ENCODE measurements at regions not wholly inside any gene's neighbourhood (a gene's known extent, or its start where the extent isn't known, plus 50 kb on each side); places are given as distances from the start of the nearest gene placed in this dataset.

DNA sequence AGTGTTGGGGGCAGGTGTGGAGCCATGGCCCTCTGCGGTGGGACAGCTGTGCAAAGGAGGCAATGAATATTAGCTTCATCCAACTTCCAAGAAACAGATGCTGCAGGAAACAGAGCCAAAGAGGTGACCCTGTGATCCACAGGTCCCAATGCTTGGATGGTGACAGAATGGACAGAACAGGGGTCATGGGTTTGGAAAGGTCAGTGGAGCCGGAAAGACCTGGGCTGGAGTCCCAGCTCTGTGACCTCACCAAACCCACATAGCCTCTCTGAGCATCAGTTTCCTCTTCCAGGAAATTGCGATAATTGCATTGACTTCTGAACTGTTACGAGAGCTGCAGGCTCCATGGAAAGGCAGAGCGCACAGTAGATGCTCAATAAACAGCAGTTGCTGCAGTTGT is 110.2 kb upstream of the GSC start:
- peaks cover 0 to 30% (median 24%) of the 10 kb centered on the region in 5 donors for H3K27me3 Mint-ChIP-seq
- H3K4me1 Mint-ChIP-seq, result no peaks in the 10 kb centered on the region

DNA sequence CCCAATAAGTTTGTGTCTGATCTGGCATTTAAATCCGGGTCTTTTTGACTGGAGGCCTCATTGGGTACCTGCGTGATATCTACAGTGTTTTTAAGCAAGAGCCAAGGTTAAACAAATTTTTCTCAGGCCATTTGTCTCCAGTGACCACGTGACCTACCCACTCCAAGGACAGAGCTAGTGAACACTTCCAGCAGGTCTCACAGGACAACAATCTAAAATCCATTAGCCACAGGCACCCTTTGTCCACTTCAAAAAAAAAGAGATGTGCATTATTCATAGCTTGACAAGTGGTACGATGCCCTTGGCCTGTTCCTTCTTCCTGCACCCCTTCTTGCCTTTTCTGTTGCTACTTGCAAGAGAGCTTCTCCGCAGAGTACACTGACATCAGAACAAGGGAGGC is 109.6 kb upstream of the GSC start:
- Histone ChIP-seq H3K4me3 (ENCODE audit: low read length) (no peak overlapping the region), H3K9me3 (ENCODE audit: control insufficient read depth in 2 of 3, low read length in 3 of 3) (no peaks in the 10 kb centered on the region), H3K27ac (ENCODE audit: low read depth, low read length) (no peak overlapping the region), H3K4me1 (ENCODE audit: control insufficient read depth in 2 of 2, insufficient read depth in 2 of 2, low read length in 2 of 2) (no peaks in the 10 kb centered on the region), H3K36me3 (ENCODE audit: control insufficient read depth in 2 of 3, insufficient read depth in 3 of 3, low read length in 3 of 3) (no peaks in the 10 kb centered on the region), H3K27me3 (ENCODE audit: control insufficient read depth in 2 of 2, insufficient read depth in 2 of 2, low read length in 2 of 2) (no peaks in the 10 kb centered on the region)
- intact Hi-C loops (cut with micrococcal nuclease), result no loop called here
- no peak for ATAC-seq
- ChIA-PET CTCF (no interaction called here), POLR2A (no interaction called here)
- no peak for DNase-seq
- Mint-ChIP-seq H3K36me3 (no peaks in the 10 kb centered on the region), H3K4me3 (no peak overlapping the region), H3K4me1 (no peaks in the 10 kb centered on the region), H3K9me3 (peaks cover 0 to 2% (median 0%) of the 10 kb centered on the region in 11 donors), H3K27me3 (peaks cover 0 to 32% (median 25%) of the 10 kb centered on the region in 5 donors), H3K27ac (no peak overlapping the region)

More for the DNA sequence above, 110.2 kb upstream of the GSC start:
- Histone ChIP-seq H3K36me3 (ENCODE audit: control insufficient read depth in 2 of 3, insufficient read depth in 3 of 3, low read length in 3 of 3) (no peaks in the 10 kb centered on the region), H3K27me3 (ENCODE audit: control insufficient read depth in 2 of 2, insufficient read depth in 2 of 2, low read length in 2 of 2) (no peaks in the 10 kb centered on the region), H3K27ac (ENCODE audit: low read depth, low read length) (no peak overlapping the region), H3K4me1 (ENCODE audit: control insufficient read depth in 2 of 2, insufficient read depth in 2 of 2, low read length in 2 of 2) (no peaks in the 10 kb centered on the region), H3K9me3 (ENCODE audit: control insufficient read depth in 2 of 3, low read length in 3 of 3) (no peaks in the 10 kb centered on the region), H3K4me3 (ENCODE audit: low read length) (no peak overlapping the region)
- H3K4me3 Mint-ChIP-seq, result no peak overlapping the region
- no peak for ATAC-seq
- H3K36me3 Mint-ChIP-seq, result no peaks in the 10 kb centered on the region
- DNase-seq, result no peak
- intact Hi-C loops (cut with micrococcal nuclease), result no loop called here
- ChIA-PET CTCF (no interaction called here), POLR2A (no interaction called here)
- no peak overlapping the region for H3K27ac Mint-ChIP-seq
- H3K9me3 Mint-ChIP-seq, result peaks cover 0 to 2% (median 0%) of the 10 kb centered on the region in 11 donors

DNA sequence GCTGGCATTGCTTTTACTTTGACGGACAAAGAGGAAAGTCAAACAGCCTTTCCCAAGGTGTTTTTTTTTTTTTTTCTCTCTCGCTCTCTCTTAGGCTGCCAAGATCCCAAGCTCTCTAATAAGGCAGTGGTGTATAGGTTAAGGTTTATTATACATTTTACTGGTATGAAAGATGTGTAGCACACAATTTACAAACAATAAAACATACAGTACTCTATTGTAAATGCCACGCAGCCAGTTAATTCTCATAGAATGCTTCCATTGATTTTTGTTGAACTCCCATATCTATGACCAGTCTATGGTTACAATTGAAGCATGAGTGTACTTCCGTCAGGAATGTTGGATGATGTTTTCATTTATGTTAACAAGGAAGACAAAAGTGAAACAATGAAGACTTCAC is 106.4 kb upstream of the GSC start:
- CTCF ChIA-PET, result no interaction called here
- Mint-ChIP-seq H3K4me1 (no peaks in the 10 kb centered on the region), H3K36me3 (no peaks in the 10 kb centered on the region), H3K4me3 (no peak overlapping the region), H3K27me3 (peaks cover 0 to 49% (median 30%) of the 10 kb centered on the region in 5 donors), H3K9me3 (no peaks in the 10 kb centered on the region), H3K27ac (no peak overlapping the region)
- Histone ChIP-seq H3K36me3 (ENCODE audit: control insufficient read depth in 2 of 3, insufficient read depth in 3 of 3, low read length in 3 of 3) (no peaks in the 10 kb centered on the region), H3K9me3 (ENCODE audit: control insufficient read depth in 2 of 3, low read length in 3 of 3) (no peaks in the 10 kb centered on the region), H3K4me3 (ENCODE audit: low read length) (no peak overlapping the region), H3K4me1 (ENCODE audit: control insufficient read depth in 2 of 2, insufficient read depth in 2 of 2, low read length in 2 of 2) (no peaks in the 10 kb centered on the region), H3K27me3 (ENCODE audit: control insufficient read depth in 2 of 2, insufficient read depth in 2 of 2, low read length in 2 of 2) (no peaks in the 10 kb centered on the region), H3K27ac (ENCODE audit: low read depth, low read length) (no peak overlapping the region)
- DNase-seq (no peak), ATAC-seq (no peak)
- intact Hi-C loops (cut with micrococcal nuclease), result no loop called here
- POLR2A ChIA-PET, result no interaction called here

DNA sequence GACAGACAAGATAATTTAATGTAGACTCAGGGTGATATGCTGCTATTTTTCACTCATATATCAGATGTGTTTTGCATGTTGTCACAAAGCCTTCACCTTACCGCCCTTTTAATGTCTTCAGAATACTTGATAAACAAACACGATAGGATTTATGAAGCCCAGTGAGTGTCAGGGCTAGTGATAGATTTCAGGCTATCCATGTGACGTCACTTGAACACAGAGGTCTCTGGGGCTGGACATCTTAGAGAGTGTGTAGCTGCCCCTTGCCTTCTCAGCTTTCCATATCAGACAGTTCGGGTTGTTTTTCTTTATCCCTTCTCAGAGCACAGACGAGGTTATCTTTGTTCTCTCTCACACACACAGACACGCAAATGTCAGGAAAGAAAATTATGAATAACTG is 105.3 kb upstream of the GSC start:
- no peaks in the 10 kb centered on the region for H3K36me3 Mint-ChIP-seq
- H3K27me3 Mint-ChIP-seq, result peaks cover 0 to 59% (median 36%) of the 10 kb centered on the region in 5 donors

DNA sequence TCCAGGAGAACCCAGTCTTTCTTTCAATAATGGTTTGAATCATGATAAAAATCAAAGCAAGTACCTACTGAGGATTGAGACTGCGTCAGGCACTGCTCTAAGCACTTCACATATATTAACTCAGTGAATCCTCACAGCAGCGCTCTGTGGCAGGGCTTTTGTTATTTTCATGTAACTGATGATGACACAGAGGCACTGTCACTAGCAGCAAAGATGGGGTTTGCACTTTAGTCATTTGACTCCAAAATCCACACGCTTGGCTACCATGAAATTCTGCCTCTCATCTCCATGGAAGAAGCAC is 98.8 kb upstream of the GSC start:
- intact Hi-C loops (cut with micrococcal nuclease), result no loop called here
- Histone ChIP-seq H3K4me3 (ENCODE audit: low read length) (no peak overlapping the region), H3K4me1 (ENCODE audit: control insufficient read depth in 2 of 2, insufficient read depth in 2 of 2, low read length in 2 of 2) (no peaks in the 10 kb centered on the region), H3K27me3 (ENCODE audit: control insufficient read depth in 2 of 2, insufficient read depth in 2 of 2, low read length in 2 of 2) (no peaks in the 10 kb centered on the region), H3K9me3 (ENCODE audit: control insufficient read depth in 2 of 3, low read length in 3 of 3) (no peaks in the 10 kb centered on the region), H3K36me3 (ENCODE audit: control insufficient read depth in 2 of 3, insufficient read depth in 3 of 3, low read length in 3 of 3) (no peaks in the 10 kb centered on the region), H3K27ac (ENCODE audit: low read depth, low read length) (no peak overlapping the region)
- Mint-ChIP-seq H3K4me1 (no peaks in the 10 kb centered on the region), H3K27me3 (peaks cover 21 to 64% (median 43%) of the 10 kb centered on the region in 5 donors), H3K36me3 (no peaks in the 10 kb centered on the region), H3K4me3 (no peak overlapping the region), H3K27ac (no peak overlapping the region), H3K9me3 (peaks cover 0 to 3% (median 0%) of the 10 kb centered on the region in 11 donors)
- DNase-seq (no peak), ATAC-seq (no peak)
- ChIA-PET POLR2A (no interaction called here), CTCF (no interaction called here)

More for the DNA sequence above, 105.3 kb upstream of the GSC start:
- ChIA-PET POLR2A (no interaction called here), CTCF (no interaction called here)
- no peak overlapping the region for H3K27ac ChIP-seq (ENCODE audit: low read depth, low read length)
- Mint-ChIP-seq H3K4me3 (no peak overlapping the region), H3K4me1 (no peaks in the 10 kb centered on the region), H3K9me3 (peaks cover 0 to 1% (median 0%) of the 10 kb centered on the region in 11 donors), H3K27ac (no peak overlapping the region)
- H3K9me3 ChIP-seq (ENCODE audit: control insufficient read depth in 2 of 3, low read length in 3 of 3), result no peaks in the 10 kb centered on the region
- no peaks in the 10 kb centered on the region for H3K27me3 ChIP-seq (ENCODE audit: control insufficient read depth in 2 of 2, insufficient read depth in 2 of 2, low read length in 2 of 2)
- H3K36me3 ChIP-seq (ENCODE audit: control insufficient read depth in 2 of 3, insufficient read depth in 3 of 3, low read length in 3 of 3), result no peaks in the 10 kb centered on the region
- DNase-seq (no peak), ATAC-seq (no peak)
- H3K4me1 ChIP-seq (ENCODE audit: control insufficient read depth in 2 of 2, insufficient read depth in 2 of 2, low read length in 2 of 2), result no peaks in the 10 kb centered on the region
- intact Hi-C loops (cut with micrococcal nuclease), result no loop called here
- no peak overlapping the region for H3K4me3 ChIP-seq (ENCODE audit: low read length)

DNA sequence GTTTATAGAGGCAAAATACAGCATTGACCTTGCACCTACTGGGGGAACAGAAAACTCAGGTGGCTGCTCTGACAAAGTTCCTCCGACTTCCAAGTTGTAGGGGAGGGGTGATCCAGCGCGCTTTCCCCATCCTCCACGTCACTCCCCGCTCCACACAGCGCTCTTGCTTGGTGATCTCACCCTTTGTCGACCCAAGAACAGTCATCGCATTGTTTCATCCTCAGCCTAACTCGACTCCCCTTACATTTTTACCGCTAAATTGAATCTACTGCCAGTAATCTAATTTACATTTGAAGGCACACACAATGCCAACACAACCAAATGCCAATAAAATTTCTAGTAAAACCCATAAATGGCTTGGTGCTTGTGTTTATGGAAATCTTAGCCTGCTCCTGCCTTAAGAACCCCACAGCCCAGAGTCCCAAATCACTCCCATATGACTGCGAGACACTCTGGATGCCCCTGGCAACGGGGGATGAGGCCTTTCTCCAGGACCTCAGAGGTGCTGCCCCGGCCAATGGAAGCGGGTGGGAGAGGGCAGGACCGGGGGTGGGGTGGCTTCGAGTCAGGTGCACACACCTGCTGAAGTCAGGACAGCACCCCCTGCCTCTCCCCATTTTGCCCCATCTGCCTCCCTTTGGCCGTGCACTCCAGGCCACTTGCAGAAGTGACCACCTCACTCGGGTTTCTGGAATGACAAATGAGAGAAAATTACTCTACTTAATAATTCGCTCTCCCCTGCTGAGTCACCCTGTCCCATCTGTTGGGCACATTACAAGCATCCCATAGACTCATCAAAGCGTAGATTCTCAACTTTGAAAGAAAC is 98.2 kb upstream of the GSC start:
- intact Hi-C loops (cut with micrococcal nuclease), result no loop called here
- Mint-ChIP-seq H3K4me1 (no peaks in the 10 kb centered on the region), H3K36me3 (no peaks in the 10 kb centered on the region), H3K4me3 (no peak overlapping the region), H3K27me3 (peaks cover 21 to 60% (median 44%) of the 10 kb centered on the region in 5 donors), H3K27ac (no peak overlapping the region), H3K9me3 (peaks cover 0 to 3% (median 0%) of the 10 kb centered on the region in 11 donors)
- POLR2A ChIA-PET, result no interaction called here
- no peaks in the 10 kb centered on the region for H3K4me1 ChIP-seq (ENCODE audit: control insufficient read depth in 2 of 2, insufficient read depth in 2 of 2, low read length in 2 of 2)
- H3K27me3 ChIP-seq (ENCODE audit: control insufficient read depth in 2 of 2, insufficient read depth in 2 of 2, low read length in 2 of 2), result no peaks in the 10 kb centered on the region
- CTCF ChIA-PET, result no interaction called here
- ATAC-seq, result no peak
- no peak overlapping the region for H3K27ac ChIP-seq (ENCODE audit: low read depth, low read length)
- H3K36me3 ChIP-seq (ENCODE audit: control insufficient read depth in 2 of 3, insufficient read depth in 3 of 3, low read length in 3 of 3), result no peaks in the 10 kb centered on the region
- DNase-seq, result no peak
- no peaks in the 10 kb centered on the region for H3K9me3 ChIP-seq (ENCODE audit: control insufficient read depth in 2 of 3, low read length in 3 of 3)
- no peak overlapping the region for H3K4me3 ChIP-seq (ENCODE audit: low read length)

DNA sequence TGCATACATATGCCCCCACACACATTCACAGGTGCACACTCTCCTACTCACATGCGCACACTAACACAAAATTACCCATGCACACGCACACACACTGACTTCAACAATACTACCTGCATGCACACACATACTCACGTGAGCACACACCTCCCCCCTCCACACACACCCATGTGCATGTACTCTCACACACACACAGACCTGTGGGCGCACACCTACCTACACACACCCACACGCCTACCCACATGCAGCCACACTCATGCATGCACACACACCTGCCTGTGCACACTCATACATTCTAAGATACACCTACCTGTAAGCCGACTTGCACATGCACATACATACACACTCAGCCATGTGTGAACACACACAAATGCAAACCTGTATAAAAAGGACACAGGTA is 97.3 kb upstream of the GSC start:
- no peak overlapping the region for H3K27ac Mint-ChIP-seq
- peaks cover 21 to 59% (median 50%) of the 10 kb centered on the region in 5 donors for H3K27me3 Mint-ChIP-seq
- ChIA-PET POLR2A (no interaction called here), CTCF (no interaction called here)
- no peaks in the 10 kb centered on the region for H3K36me3 Mint-ChIP-seq
- H3K4me3 Mint-ChIP-seq, result no peak overlapping the region
- no peak overlapping the region for H3K4me3 ChIP-seq (ENCODE audit: low read length)
- H3K27ac ChIP-seq (ENCODE audit: low read depth, low read length), result no peak overlapping the region
- no peaks in the 10 kb centered on the region for H3K36me3 ChIP-seq (ENCODE audit: control insufficient read depth in 2 of 3, insufficient read depth in 3 of 3, low read length in 3 of 3)
- DNase-seq (no peak), ATAC-seq (no peak)
- peaks cover 0 to 3% (median 0%) of the 10 kb centered on the region in 11 donors for H3K9me3 Mint-ChIP-seq
- H3K4me1 Mint-ChIP-seq, result no peaks in the 10 kb centered on the region
- H3K9me3 ChIP-seq (ENCODE audit: control insufficient read depth in 2 of 3, low read length in 3 of 3), result no peaks in the 10 kb centered on the region
- no peaks in the 10 kb centered on the region for H3K4me1 ChIP-seq (ENCODE audit: control insufficient read depth in 2 of 2, insufficient read depth in 2 of 2, low read length in 2 of 2)
- intact Hi-C loops (cut with micrococcal nuclease), result no loop called here
- H3K27me3 ChIP-seq (ENCODE audit: control insufficient read depth in 2 of 2, insufficient read depth in 2 of 2, low read length in 2 of 2), result no peaks in the 10 kb centered on the region
